HG02938 (cell line): ENCODE measurements at regions not wholly inside any gene's neighbourhood (a gene's known extent, or its start where the extent isn't known, plus 50 kb on each side); places are given as distances from the start of the nearest gene placed in this dataset.
"Not testable (repeated sequence)": the region's sequence is repeated elsewhere in the genome, so short reads cannot be mapped to it uniquely, and the experiment has no call there.

Experiments used
- ATAC-seq: cut with Tn5 transposase; IDR thresholded peaks from one replicate; pipeline ENCODE4 v1.9.1; 2021; ENCODE audit warnings: mild to moderate bottlenecking, moderate library complexity; ENCODE audit not compliant: unreplicated experiment

DNA sequence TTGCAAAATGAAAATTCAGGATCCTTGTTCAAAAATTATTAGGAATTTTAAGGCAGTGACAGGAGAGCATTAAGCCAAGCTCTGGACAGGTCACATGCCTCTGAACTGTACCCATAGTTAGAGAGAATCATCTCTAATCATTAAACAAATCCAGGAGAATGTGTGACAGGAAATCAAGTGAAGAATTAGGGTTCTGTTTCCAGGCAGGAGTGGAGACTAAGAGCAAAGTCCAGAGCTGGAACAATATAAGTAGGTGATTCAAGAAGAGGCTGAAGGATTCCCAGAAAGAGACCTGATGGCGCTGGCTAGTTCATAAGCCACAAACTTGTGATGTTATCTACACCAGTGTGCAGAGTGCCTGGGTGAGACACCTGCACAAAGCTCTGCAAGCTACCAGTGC, 104.6 kb upstream of the PRKG2 start:
- no peak for ATAC-seq

DNA sequence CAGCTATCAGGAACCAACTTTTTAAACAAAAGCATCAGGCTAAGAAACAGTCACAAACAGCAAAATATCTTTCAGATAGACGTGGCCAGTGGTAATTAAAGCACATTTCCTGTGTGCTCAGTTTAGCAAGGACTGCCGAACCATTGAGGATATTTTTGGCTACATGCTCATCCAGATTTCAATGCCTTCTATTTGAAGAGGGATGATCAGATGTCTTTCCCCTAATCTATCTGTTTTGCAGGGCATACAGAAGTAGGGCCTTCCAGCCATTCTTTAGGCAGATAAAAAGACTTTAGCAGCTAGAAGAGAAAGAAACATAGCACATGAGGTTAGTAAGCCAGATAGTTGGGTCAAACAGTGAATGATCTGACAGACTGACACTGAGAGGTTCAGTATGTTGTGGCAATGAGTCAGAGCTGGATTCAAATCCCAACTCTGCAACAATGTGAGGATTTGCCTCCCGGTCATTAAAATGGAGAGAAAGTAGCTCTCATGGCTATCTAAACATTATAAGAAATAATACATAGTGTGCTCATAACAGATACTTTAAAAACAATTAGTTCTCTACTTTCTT, 100.0 kb upstream of the PRKG2 start:
- ATAC-seq = no peak

DNA sequence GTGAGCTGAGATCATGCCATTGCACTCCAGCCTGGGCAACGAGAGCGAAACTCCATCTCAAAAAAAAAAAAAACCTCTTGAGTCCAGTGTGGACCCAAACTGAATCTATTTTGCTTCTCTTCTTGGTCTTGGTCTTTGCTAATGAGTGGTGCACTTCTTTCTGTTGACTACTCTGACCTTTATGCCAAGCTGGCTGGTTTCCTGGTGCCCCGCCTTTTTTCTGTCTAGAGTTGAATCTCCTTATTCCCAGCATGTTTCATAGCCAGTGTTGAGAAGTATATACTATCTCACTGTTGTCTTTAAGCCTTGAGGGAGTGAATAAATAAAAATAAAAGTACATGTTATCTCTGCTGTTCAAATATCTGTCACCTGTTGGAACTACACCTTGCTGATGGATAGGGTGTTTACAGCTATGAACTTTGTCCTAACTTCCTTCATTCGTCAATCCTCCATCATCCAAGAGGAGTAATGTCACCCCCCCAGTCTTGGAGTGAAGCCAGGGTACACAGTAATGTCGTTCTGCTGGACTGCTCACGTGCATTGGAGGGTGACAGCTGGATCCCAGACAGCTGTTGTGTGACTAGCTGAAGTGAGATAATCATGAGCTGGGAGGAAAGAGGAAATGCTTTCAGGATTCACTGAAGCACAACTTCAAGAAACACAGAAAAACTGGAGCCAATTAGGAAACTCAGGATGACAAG, 99.3 kb upstream of the PRKG2 start:
- ATAC-seq = no peak

DNA sequence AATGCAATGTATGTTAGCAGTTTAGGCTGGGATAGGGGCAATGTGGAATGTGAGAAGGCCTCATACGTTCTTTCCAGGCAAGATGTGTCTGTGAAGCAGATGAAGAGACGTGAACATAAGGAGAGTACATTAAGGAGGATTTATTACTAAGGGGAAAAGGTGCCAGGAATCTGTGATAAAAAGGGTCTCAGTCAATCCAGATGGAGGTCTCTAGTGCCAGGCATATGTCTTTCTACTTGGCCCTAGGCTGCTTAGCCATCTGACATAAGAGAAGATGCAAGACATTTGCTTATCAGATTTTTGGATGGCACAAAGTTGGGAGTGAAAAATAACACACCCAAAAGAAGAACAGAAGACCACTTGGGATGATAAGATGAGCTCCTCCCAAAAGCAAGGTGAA, 93.0 kb upstream of the PRKG2 start:
- no peak for ATAC-seq

DNA sequence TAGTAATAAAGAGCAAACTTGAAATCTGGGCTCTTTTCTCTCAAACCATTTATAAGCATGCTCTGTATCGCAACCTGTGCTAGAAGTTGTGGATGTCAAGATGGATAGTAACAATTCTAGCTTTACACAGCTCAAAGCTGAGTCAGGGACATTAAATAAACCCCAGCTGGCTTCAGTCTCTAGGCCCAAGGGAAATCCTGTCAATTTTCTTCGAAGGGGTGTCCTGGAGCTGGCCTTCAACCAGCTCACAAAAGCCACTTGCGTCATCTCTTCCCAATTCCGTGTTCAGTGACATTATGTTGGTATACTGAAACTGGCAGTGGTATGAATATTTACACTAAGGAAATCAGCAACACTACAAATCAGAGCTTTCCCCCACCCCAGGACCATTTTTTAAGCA, 89.8 kb upstream of the PRKG2 start:
- ATAC-seq = no peak

DNA sequence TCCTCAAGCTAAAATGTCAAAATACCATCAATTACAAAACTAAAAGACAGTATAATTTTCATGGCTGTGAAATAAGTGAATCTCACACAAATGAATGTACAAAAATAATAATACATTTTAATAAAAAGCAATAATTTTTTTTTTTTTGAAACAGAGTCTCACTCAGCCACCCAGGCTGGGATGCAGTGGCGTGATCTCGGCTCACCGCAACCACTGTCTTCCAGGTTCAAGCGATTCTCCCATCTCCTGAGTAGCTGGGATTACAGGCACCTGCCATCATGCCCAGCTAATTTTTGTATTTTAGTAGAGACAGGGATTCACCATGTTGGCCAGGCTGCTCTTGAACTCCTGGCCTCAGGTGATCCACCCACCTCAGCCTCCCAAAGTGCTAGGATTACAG, 85.3 kb upstream of the PRKG2 start:
- not testable (repeated sequence) for ATAC-seq

DNA sequence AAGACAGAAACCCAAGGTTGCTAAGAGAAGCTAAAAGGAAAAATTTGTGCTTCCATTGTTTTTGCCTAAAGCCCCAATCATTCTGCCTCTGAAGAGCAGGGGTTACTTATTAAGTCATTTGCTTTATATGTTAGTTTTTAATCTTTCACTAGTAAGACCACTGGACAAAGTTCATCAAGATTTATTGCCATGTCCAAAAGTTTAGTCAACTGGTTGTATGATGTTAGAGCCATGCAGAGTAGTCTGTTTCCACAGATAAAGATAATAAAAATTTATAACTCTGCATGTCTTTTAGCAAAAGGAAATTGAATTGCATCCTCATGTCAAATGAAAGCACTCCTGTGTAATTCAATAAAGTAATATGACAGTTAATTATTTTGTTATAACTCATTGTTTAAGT, 75.8 kb upstream of the PRKG2 start:
- no peak for ATAC-seq

DNA sequence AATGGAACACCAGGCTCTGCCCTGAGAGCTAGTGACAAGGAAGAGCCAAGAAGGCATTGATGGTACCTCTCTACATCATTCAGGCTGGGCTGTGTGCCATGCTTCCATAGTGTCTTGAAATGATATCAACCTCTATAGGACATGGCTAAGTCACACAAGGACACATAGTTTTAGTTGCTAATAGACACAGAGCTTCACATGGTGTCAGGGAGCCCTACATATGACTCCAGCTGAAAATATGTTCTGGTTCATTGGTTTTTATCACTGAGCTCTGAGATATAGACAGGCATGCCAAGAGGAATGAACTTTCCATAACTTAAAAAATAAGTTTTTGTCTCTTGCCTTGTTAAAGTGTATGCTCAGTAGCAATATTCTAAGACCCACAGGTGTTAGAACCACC, 72.1 kb upstream of the PRKG2 start:
- ATAC-seq = no peak

DNA sequence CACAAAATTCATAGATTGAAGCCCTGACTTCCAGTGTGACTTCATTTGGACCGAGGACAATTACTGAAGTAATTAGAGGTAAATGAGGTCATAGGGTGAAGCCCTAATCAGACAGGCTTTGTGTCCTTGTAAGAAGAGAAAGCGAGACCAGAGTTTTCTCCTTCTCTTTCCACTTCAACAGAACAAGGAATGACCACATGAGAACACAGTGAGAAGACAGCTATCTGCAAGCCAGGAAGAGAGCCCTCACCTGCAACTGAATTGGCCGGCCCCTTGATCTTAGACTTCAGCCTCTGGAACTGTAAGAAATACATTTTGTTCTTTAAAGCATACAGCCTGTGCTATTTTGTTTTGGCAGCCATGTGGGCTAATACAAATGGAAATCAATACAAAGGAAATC, 67.1 kb upstream of the PRKG2 start:
- no peak for ATAC-seq

DNA sequence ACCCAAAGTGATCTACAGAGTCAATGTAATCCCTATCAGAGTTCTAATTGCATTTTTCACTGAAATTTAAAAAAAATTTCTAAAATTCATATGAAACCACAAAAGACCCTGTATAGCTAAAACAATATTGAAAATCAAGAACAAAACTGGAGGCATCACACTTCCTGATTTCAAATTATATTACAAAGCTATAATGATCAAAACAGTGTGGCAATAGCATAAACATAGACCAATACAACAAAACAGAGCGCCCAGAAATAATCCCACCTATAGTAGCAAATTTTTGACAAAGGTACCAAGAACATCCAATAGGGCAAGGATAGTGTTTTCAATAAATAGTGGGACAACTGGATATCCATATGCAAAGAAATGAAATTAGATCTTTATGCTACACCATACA, 59.4 kb upstream of the PRKG2 start:
- no peak for ATAC-seq

DNA sequence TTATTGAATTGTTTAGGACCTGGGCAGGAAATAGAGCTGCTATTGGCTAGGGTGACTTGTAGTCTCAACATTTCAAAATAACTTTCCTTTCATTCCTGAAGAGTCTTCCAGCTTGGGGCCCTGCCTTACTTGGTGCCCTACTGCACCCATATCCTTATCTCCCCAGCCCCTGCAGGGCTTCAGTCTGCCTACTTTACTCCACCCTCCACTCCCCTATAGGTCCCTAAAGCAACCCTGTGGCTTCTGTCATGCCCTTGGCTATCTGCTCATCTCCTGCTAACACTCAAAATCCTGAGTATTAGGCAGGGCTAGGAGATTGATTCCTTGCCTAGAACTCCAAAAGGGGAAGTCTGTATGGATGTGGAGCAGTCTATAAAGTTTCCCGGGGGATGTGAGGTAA, 57.6 kb upstream of the PRKG2 start:
- no peak for ATAC-seq
